ENCODE measurements at regions not wholly inside any gene's neighbourhood (a gene's known extent, or its start where the extent isn't known, plus 50 kb on each side); places are given as distances from the start of the nearest gene placed in this dataset.

GRCh38 chr12:115163710-115164109, 479.7 kb upstream of the TBX3 start:
- no peak for TF ChIP-seq CTCF (IDR thresholded peaks at IDR 0.05)
- TF ChIP-seq EP300 (IDR thresholded peaks at IDR 0.05): no peak

Data from A549 (cell line).